WERI-Rb-1 (cell line): ENCODE measurements at regions not wholly inside any gene's neighbourhood (a gene's known extent, or its start where the extent isn't known, plus 50 kb on each side); places are given as distances from the start of the nearest gene placed in this dataset.

ENCODE experiments used
- DNase-seq: peaks from one replicate; pipeline ENCODE4 v3.0.0-alpha.2; 2020
- H3K27ac ChIP-seq: fragments of 250-450 bp; sonication (Bioruptor Pico); 2 replicates; pipeline ENCODE4 v1.5.1; 2020; ENCODE audit warnings: mild to moderate bottlenecking, moderate library complexity
- H3K27me3 ChIP-seq: fragments of 250-450 bp; sonication (Bioruptor Pico); 2 replicates; pipeline ENCODE4 v1.5.1; 2021; ENCODE audit warnings: mild to moderate bottlenecking, low read depth, moderate library complexity; ENCODE audit not compliant: insufficient read depth, severe bottlenecking
- H3K36me3 ChIP-seq: fragments of 250-450 bp; sonication (Bioruptor Pico); 2 replicates; pipeline ENCODE4 v1.5.1; 2020; ENCODE audit warnings: mild to moderate bottlenecking, moderate library complexity
- H3K4me3 ChIP-seq: 2 replicates; pipeline ENCODE4 v1.5.1; 2011; ENCODE audit warnings: low read depth, mild to moderate bottlenecking, control low read depth, low read length
- H3K9me3 ChIP-seq: fragments of 250-450 bp; sonication (Bioruptor Pico); 2 replicates; pipeline ENCODE4 v1.5.1; 2021; ENCODE audit warnings: mild to moderate bottlenecking, moderate library complexity; ENCODE audit not compliant: severe bottlenecking
- TF ChIP-seq, protein P1 (sequence below): IDR thresholded peaks from 2 replicates; pipeline ENCODE4 v1.5.1; 2011; ENCODE audit warnings: low read depth, mild to moderate bottlenecking, control low read depth, inconsistent platforms, low read length

DNA sequence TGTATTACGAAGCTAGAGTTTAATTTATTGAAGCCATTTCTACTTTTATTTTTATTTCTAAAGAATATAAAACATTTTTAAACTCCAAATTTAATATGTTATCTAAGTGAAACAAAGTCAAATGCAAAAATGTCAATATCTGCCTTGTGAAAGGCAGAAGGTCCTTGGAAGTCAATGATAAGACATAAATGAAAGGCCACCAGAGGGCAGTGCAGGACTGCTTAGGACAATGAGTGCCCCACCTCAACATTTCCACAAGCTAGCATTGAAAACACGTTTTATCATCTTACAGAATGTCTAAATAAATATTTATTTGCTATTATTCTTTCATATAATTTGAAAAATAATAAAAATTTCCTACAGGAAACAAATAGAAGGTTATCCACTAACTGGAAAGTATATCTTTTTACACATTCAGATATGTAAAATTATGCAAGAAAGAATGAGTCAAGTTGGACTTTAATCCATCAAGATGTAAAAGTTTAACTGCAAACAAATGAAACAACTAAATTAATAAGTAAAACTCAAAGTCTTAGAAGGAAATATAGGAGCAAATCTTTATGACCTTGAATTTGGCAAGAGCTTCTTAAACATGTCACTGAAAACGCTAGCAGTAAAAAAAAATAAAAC is 140.1 kb upstream of the FMN2 start:
- Histone ChIP-seq H3K27ac (no peak overlapping the region), H3K27me3 (no peaks in the 10 kb centered on the region), H3K36me3 (no peaks in the 10 kb centered on the region), H3K9me3 (no peaks in the 10 kb centered on the region), H3K4me3 (no peak overlapping the region)
- peak; percentile 87 for DNase-seq
- TF ChIP-seq, protein P1, sequence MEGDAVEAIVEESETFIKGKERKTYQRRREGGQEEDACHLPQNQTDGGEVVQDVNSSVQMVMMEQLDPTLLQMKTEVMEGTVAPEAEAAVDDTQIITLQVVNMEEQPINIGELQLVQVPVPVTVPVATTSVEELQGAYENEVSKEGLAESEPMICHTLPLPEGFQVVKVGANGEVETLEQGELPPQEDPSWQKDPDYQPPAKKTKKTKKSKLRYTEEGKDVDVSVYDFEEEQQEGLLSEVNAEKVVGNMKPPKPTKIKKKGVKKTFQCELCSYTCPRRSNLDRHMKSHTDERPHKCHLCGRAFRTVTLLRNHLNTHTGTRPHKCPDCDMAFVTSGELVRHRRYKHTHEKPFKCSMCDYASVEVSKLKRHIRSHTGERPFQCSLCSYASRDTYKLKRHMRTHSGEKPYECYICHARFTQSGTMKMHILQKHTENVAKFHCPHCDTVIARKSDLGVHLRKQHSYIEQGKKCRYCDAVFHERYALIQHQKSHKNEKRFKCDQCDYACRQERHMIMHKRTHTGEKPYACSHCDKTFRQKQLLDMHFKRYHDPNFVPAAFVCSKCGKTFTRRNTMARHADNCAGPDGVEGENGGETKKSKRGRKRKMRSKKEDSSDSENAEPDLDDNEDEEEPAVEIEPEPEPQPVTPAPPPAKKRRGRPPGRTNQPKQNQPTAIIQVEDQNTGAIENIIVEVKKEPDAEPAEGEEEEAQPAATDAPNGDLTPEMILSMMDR, result peak; percentile 71

DNA sequence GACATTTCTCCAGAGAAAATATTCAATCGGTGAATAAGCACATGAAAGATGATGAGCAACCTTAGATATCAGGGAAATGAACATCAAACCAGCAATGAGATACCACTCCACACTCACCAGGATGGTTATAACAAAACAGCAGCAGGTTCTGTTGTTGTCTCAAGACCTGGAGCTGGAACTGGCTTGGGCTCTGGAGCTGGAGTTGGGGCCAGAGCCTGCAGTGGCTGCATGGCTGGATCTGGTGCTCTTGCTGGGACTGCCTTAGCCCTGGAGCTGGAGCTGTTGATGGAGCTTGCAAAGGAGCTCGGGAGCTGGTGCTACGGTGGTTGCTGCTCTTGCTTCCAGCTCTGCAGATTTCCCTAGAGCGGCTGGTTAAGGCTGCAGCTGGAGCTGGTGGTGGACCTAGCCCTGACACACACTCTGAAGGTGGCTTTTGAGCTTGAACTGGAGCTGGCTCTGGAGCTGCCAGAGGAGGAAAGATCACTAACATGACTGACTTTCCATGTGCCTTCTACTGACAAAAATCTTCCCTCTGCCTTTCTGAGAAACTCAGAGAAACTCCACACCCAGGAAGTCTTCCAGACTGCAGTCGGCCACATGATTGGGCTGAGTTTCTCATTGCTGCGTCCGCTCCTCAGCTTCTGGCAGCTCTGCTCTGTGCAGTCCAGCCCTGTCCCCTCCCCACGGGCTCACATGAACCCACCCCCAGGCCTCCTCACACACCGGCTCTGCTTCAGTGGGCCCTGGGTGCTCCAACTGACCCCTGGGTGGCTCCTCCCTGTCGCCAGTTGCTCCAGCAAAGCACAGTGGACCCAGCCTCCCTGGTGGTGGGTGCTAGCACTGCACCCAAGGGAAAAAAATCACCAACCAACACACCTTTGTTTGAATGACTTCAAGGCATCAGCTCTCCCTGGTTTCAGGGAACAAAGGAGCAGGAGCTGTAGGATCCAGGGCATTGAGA is 139.1 kb upstream of the FMN2 start:
- TF ChIP-seq, protein P1, result peak; percentile 90
- Histone ChIP-seq H3K9me3 (no peaks in the 10 kb centered on the region), H3K27ac (peak overlapping the region; percentile 10), H3K36me3 (no peaks in the 10 kb centered on the region), H3K27me3 (no peaks in the 10 kb centered on the region), H3K4me3 (no peak overlapping the region)
- DNase-seq, result peak; percentile 85

DNA sequence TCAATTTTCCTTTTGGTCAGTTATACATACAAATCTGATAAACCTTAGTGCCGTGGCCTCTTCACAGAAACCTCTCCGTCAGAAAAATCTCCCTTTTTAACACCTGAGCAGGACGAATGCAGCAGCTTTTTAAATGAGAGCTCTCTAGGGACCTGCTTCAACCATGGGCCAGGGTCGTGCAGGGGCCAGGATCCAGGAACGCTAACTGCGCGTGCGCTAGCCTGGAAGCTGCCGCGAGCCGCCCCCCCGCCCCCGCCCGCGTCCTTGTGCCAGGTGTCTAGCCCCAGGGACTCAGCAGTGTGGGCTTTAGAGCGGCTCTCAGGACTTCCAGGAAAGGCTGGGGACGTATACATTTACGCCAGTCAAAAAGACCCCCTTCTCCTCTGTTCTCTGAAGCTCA is 136.8 kb upstream of the FMN2 start:
- no peaks in the 10 kb centered on the region for H3K27me3 ChIP-seq
- DNase-seq, result no peak
- no peak overlapping the region for H3K27ac ChIP-seq
- TF ChIP-seq, protein P1, result no peak
- H3K9me3 ChIP-seq, result no peaks in the 10 kb centered on the region
- no peak overlapping the region for H3K4me3 ChIP-seq
- no peaks in the 10 kb centered on the region for H3K36me3 ChIP-seq

DNA sequence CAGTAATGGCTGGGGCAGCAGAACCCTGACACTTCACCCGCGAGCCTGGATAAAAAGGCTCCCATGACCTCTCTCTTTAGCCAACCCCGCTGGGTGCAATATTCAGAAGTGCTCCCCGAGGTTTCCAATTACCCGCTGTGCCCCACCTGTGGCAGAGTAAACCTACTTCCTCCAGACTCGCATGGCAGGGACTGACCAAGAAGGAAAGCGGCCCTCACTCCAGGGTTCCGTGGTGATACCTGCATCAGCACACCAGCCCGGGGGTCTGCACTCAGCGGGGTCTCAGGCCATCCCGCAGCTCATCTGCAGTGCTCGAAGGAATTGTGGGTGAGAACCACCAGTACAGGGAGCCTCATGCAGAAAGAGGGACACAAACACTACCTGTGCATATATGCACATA is 136.3 kb upstream of the FMN2 start:
- no peaks in the 10 kb centered on the region for H3K27me3 ChIP-seq
- TF ChIP-seq, protein P1, result no peak

GRCh38 chr1:239956263-239956662 is 135.4 kb upstream of the FMN2 start:
- Histone ChIP-seq H3K9me3 (no peaks in the 10 kb centered on the region), H3K27me3 (no peaks in the 10 kb centered on the region), H3K27ac (no peak overlapping the region), H3K4me3 (no peak overlapping the region), H3K36me3 (no peaks in the 10 kb centered on the region)
- TF ChIP-seq, protein P1, result no peak
- DNase-seq, result no peak

More for the DNA sequence above, 136.3 kb upstream of the FMN2 start:
- no peaks in the 10 kb centered on the region for H3K9me3 ChIP-seq
- H3K36me3 ChIP-seq, result no peaks in the 10 kb centered on the region
- H3K4me3 ChIP-seq, result no peak overlapping the region
- H3K27ac ChIP-seq, result no peak overlapping the region
- no peak for DNase-seq
